Keratinocyte (primary cell): ENCODE measurements at regions not wholly inside any gene's neighbourhood (a gene's known extent, or its start where the extent isn't known, plus 50 kb on each side); places are given as distances from the start of the nearest gene placed in this dataset.
A peak's percentile ranks its signal among the peaks of the same experiment; 100 is the strongest.

Source experiments
- DNase-seq: peaks from one replicate; pipeline ENCODE4 v3.0.0-alpha.2; 2011; ENCODE audit warnings: low read depth, missing footprints, low spot score
- FAIRE-seq: peaks from 2 replicates; lab custom pipeline; 2011; peaks lifted over from hg19 to GRCh38; lab: Jason Lieb, UNC
- H2AFZ ChIP-seq: 2 replicates; pipeline ENCODE4 v1.6.0; 2012; ENCODE audit warnings: low read length, control low read depth, inconsistent platforms; ENCODE audit not compliant: control insufficient read depth
- H3K27ac ChIP-seq: 2 replicates; pipeline ENCODE4 v1.5.1; 2011; ENCODE audit warnings: low read length; ENCODE audit not compliant: control insufficient read depth, insufficient read depth
- H3K27me3 ChIP-seq: 3 replicates; pipeline ENCODE4 v1.6.0; 2011; ENCODE audit warnings: low read length; ENCODE audit not compliant: control insufficient read depth, insufficient read depth; ENCODE audit errors: extremely low read depth
- H3K36me3 ChIP-seq, 2 experiments: 2 replicates in 1 of 2; 3 replicates in 1 of 2; pipeline ENCODE4 v1.5.1; 2011; ENCODE audit warnings: low read length in 2 of 2, mild to moderate bottlenecking in 1 of 2; ENCODE audit not compliant: control insufficient read depth in 2 of 2, insufficient read depth in 2 of 2; ENCODE audit errors: extremely low read depth in 1 of 2
- H3K4me1 ChIP-seq: 3 replicates; pipeline ENCODE4 v1.5.1; 2011; ENCODE audit warnings: low read length; ENCODE audit not compliant: control insufficient read depth, insufficient read depth; ENCODE audit errors: extremely low read depth
- H3K4me2 ChIP-seq: 3 replicates; pipeline ENCODE4 v1.6.0; 2011; ENCODE audit warnings: low read depth, low read length; ENCODE audit not compliant: control insufficient read depth, insufficient read depth; ENCODE audit errors: extremely low read depth
- H3K4me3 ChIP-seq, 3 experiments: fragments of 200-600 bp in 1 of 3; sonication (generic) in 1 of 3; 2 replicates in 2 of 3; 3 replicates in 1 of 3; pipeline ENCODE4 v1.5.1; 2011 to 2016; ENCODE audit warnings: low read length in 3 of 3, mild to moderate bottlenecking in 3 of 3, control low read depth in 2 of 3, inconsistent platforms in 1 of 3, low read depth in 1 of 3, mixed read lengths in 1 of 3, mixed run types in 1 of 3, moderate library complexity in 1 of 3; ENCODE audit not compliant: control insufficient read depth in 2 of 3, insufficient read depth in 2 of 3; ENCODE audit errors: extremely low read depth in 1 of 3
- H3K79me2 ChIP-seq: 2 replicates; pipeline ENCODE4 v1.6.0; 2012; ENCODE audit warnings: low read length; ENCODE audit not compliant: control insufficient read depth, insufficient read depth
- H3K9ac ChIP-seq: 3 replicates; pipeline ENCODE4 v1.6.0; 2011; ENCODE audit warnings: low read length; ENCODE audit not compliant: control insufficient read depth, insufficient read depth; ENCODE audit errors: extremely low read depth
- H3K9me1 ChIP-seq: 3 replicates; pipeline ENCODE4 v1.6.0; 2011; ENCODE audit warnings: low read length; ENCODE audit not compliant: control insufficient read depth, insufficient read depth; ENCODE audit errors: extremely low read depth
- H3K9me3 ChIP-seq: 2 replicates; pipeline ENCODE4 v1.5.1; 2012; ENCODE audit warnings: low read depth, low read length; ENCODE audit not compliant: control insufficient read depth
- H4K20me1 ChIP-seq: 3 replicates; pipeline ENCODE4 v1.6.0; 2011; ENCODE audit warnings: low read length; ENCODE audit not compliant: control insufficient read depth, insufficient read depth; ENCODE audit errors: extremely low read depth
- CTCF ChIP-seq, 3 experiments: IDR thresholded peaks in 1 of 3; conservative IDR thresholded peaks in 1 of 3; optimal IDR thresholded peaks in 1 of 3; 2 replicates in 2 of 3; 3 replicates in 1 of 3; pipeline versions ENCODE3 to v1.5.1; 2011; ENCODE audit warnings: low read length in 3 of 3, mild to moderate bottlenecking in 3 of 3, moderate library complexity in 2 of 3, control low read depth in 1 of 3, inconsistent platforms in 1 of 3; ENCODE audit not compliant: insufficient read depth in 2 of 3; ENCODE audit errors: extremely low read depth in 1 of 3
- EZH2 ChIP-seq: IDR thresholded peaks from one replicate; pipeline ENCODE4 v1.6.1; 2012; ENCODE audit warnings: inconsistent platforms, mild to moderate bottlenecking, low read length, moderate library complexity
- dilution Hi-C: fragments of 300-500 bp; cut with MboI; formaldehyde crosslinking; loops from one replicate; pipeline ENCODE4 v1.7.0; 2020; ENCODE audit warnings: low sequenced_read_pairs; ENCODE audit not compliant: extremely low pct_ligation_motif_present

DNA sequence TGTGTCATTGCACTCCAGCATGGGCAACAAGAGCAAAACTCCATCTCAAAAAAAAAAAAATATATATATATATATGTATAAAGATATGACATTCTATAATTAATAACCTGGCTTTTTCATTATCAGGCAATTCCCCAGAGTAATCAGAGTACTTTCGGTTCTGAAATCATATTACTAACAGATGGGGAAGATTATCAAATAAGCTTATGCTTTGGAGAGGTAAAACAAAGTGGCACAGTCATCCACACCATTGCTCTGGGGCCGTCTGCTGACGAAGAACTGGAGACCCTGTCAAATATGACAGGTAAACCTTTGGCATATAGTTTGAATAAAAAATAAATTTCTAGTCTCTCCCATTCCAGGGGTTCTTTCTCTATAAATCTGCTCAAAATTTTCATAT lies 58.5 kb upstream of the SH3GLB1 start:
- Histone ChIP-seq H3K36me3 (no peaks in the 10 kb centered on the region), H3K27me3 (no peaks in the 10 kb centered on the region), H3K4me3 (no peak overlapping the region), H3K4me2 (no peak overlapping the region), H3K27ac (no peak overlapping the region), H3K9ac (no peak overlapping the region), H3K79me2 (no peaks in the 10 kb centered on the region), H3K4me1 (peaks cover 11% of the 10 kb centered on the region), H4K20me1 (no peaks in the 10 kb centered on the region), H2AFZ (no peak overlapping the region), H3K9me3 (no peaks in the 10 kb centered on the region), H3K9me1 (no peaks in the 10 kb centered on the region)
- dilution Hi-C loops, result no loop called here
- no peak for DNase-seq
- FAIRE-seq, result no peak
- TF ChIP-seq EZH2, result no peak

DNA sequence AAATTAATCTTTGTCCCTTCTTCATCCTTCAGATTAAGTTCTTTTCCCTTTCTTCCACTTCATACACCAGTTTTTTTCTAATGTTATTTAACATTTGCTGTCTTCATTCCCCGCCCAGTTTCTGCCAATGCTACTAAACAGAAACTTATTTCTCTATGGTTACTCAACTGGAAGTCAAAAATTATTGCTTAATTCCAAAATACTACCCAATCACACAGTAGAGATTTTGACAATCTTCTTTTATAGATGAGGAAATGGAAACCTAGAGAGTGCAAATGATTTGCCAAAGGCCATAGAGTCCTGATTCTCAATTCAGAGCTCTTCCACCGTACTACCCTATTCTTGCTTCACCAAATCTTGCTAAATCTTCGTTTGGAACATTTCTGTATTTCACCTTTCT lies 58.1 kb upstream of the SH3GLB1 start:
- no peak overlapping the region for H3K4me2 ChIP-seq
- no peaks in the 10 kb centered on the region for H3K9me1 ChIP-seq
- no peak overlapping the region for H3K9ac ChIP-seq
- dilution Hi-C loops, result no loop called here
- no peaks in the 10 kb centered on the region for H3K27me3 ChIP-seq
- no peak overlapping the region for H3K27ac ChIP-seq
- H3K4me1 ChIP-seq, result peaks cover 8% of the 10 kb centered on the region
- no peaks in the 10 kb centered on the region for H4K20me1 ChIP-seq
- no peaks in the 10 kb centered on the region for H3K36me3 ChIP-seq
- H2AFZ ChIP-seq, result no peak overlapping the region
- FAIRE-seq, result no peak
- TF ChIP-seq EZH2 (no peak), CTCF (optimal IDR thresholded peaks at IDR 0.05 in 1 of 3, IDR thresholded peaks at IDR 0.05 in 1 of 3, conservative IDR thresholded peaks at IDR 0.05 in 1 of 3; ENCODE audit: extremely low read depth in 1 of 3, insufficient read depth in 2 of 3, low read length in 3 of 3) (no peak)
- no peak overlapping the region for H3K4me3 ChIP-seq
- H3K9me3 ChIP-seq, result no peaks in the 10 kb centered on the region
- H3K79me2 ChIP-seq, result no peaks in the 10 kb centered on the region
- no peak for DNase-seq

GRCh38 chr1:86648255-86648654 lies 56.1 kb upstream of the SH3GLB1 start:
- peak; percentile 93 for FAIRE-seq

More at GRCh38 chr1:86648255-86648654, 56.1 kb upstream of the SH3GLB1 start:
- Histone ChIP-seq H3K4me3 (no peak overlapping the region), H3K9me3 (no peaks in the 10 kb centered on the region), H3K4me2 (peak overlapping the region; percentile 17), H4K20me1 (no peaks in the 10 kb centered on the region), H3K27ac (no peak overlapping the region), H3K79me2 (no peaks in the 10 kb centered on the region), H3K4me1 (peaks cover 6% of the 10 kb centered on the region), H3K9me1 (no peaks in the 10 kb centered on the region), H3K27me3 (no peaks in the 10 kb centered on the region), H2AFZ (no peak overlapping the region), H3K36me3 (no peaks in the 10 kb centered on the region), H3K9ac (no peak overlapping the region)
- TF ChIP-seq EZH2 (no peak), CTCF (optimal IDR thresholded peaks at IDR 0.05 in 1 of 3, IDR thresholded peaks at IDR 0.05 in 1 of 3, conservative IDR thresholded peaks at IDR 0.05 in 1 of 3; ENCODE audit: extremely low read depth in 1 of 3, insufficient read depth in 2 of 3, low read length in 3 of 3) (no peak)
- no peak for DNase-seq
- dilution Hi-C loops, result no loop called here
